Glutamatergic neuron (in vitro differentiated cells): ENCODE measurements at regions not wholly inside any gene's neighbourhood (a gene's known extent, or its start where the extent isn't known, plus 50 kb on each side); places are given as distances from the start of the nearest gene placed in this dataset.
A peak's percentile ranks its signal among the peaks of the same experiment; 100 is the strongest.

Experiments
- DNase-seq: peaks from one replicate; pipeline ENCODE4 v3.0.0; 2022
- H3K27ac Mint-ChIP-seq: one replicate; pipeline ENCODE4 v1.8.0; 2020; ENCODE audit warnings: mild to moderate bottlenecking, mixed read lengths, inconsistent platforms; ENCODE audit not compliant: unreplicated experiment
- H3K27me3 Mint-ChIP-seq: one replicate; pipeline ENCODE4 v1.8.0; 2020; ENCODE audit warnings: mild to moderate bottlenecking, moderate library complexity, mixed read lengths, inconsistent platforms; ENCODE audit not compliant: unreplicated experiment
- H3K36me3 Mint-ChIP-seq: one replicate; pipeline ENCODE4 v1.8.0; 2020; ENCODE audit warnings: mild to moderate bottlenecking, mixed read lengths, inconsistent platforms; ENCODE audit not compliant: unreplicated experiment
- H3K4me1 Mint-ChIP-seq: one replicate; pipeline ENCODE4 v1.8.0; 2020; ENCODE audit warnings: mild to moderate bottlenecking, low read depth, mixed read lengths, inconsistent platforms; ENCODE audit not compliant: unreplicated experiment
- H3K4me3 Mint-ChIP-seq: one replicate; pipeline ENCODE4 v1.8.0; 2020; ENCODE audit warnings: mild to moderate bottlenecking, mixed read lengths, inconsistent platforms; ENCODE audit not compliant: unreplicated experiment
- H3K9me3 Mint-ChIP-seq: one replicate; pipeline ENCODE4 v1.8.0; 2020; ENCODE audit warnings: mild to moderate bottlenecking, moderate library complexity, mixed read lengths, inconsistent platforms; ENCODE audit not compliant: unreplicated experiment
- TF ChIP-seq, protein P1 (sequence below): fragments of 200-600 bp; sonication (generic); IDR thresholded peaks from one replicate; pipeline ENCODE4 v1.5.0; 2021; ENCODE audit not compliant: partially characterized antibody, unreplicated experiment

GRCh38 chr2:22885245-22885644, 499.7 kb upstream of the KLHL29 start:
- no peaks in the 10 kb centered on the region for H3K36me3 Mint-ChIP-seq
- H3K9me3 Mint-ChIP-seq, result peaks cover 5% of the 10 kb centered on the region
- TF ChIP-seq, protein P1, sequence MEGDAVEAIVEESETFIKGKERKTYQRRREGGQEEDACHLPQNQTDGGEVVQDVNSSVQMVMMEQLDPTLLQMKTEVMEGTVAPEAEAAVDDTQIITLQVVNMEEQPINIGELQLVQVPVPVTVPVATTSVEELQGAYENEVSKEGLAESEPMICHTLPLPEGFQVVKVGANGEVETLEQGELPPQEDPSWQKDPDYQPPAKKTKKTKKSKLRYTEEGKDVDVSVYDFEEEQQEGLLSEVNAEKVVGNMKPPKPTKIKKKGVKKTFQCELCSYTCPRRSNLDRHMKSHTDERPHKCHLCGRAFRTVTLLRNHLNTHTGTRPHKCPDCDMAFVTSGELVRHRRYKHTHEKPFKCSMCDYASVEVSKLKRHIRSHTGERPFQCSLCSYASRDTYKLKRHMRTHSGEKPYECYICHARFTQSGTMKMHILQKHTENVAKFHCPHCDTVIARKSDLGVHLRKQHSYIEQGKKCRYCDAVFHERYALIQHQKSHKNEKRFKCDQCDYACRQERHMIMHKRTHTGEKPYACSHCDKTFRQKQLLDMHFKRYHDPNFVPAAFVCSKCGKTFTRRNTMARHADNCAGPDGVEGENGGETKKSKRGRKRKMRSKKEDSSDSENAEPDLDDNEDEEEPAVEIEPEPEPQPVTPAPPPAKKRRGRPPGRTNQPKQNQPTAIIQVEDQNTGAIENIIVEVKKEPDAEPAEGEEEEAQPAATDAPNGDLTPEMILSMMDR, result no peak
- H3K4me1 Mint-ChIP-seq, result peaks cover 2% of the 10 kb centered on the region
- no peak for DNase-seq
- no peak overlapping the region for H3K27ac Mint-ChIP-seq
- no peak overlapping the region for H3K4me3 Mint-ChIP-seq
- no peaks in the 10 kb centered on the region for H3K27me3 Mint-ChIP-seq

DNA sequence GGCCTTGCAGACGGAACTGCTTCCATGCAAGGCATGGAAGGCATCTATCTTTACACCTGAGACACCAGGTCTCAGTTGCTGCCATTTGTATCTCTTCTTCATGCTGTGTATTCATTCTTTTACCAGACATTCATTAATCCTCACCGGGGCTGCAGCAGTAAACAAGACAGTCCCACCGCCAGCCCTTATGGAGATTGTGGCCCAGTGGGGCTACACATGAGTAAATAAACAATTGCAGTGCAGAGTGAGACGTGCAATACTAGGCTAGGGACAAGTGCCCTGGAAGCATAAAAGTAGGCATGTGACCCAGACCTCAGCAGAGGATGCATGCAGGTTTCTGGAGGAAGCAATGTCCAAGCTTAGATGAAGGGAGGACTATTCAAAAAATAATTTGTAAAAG, 497.6 kb upstream of the KLHL29 start:
- peaks cover 1% of the 10 kb centered on the region for H3K27me3 Mint-ChIP-seq
- no peak for DNase-seq
- H3K36me3 Mint-ChIP-seq, result no peaks in the 10 kb centered on the region
- TF ChIP-seq, protein P1, result no peak
- H3K9me3 Mint-ChIP-seq, result peaks cover 6% of the 10 kb centered on the region
- H3K4me1 Mint-ChIP-seq, result peaks cover 9% of the 10 kb centered on the region
- H3K27ac Mint-ChIP-seq, result no peak overlapping the region
- no peak overlapping the region for H3K4me3 Mint-ChIP-seq

GRCh38 chr2:22887845-22888244, 497.1 kb upstream of the KLHL29 start:
- Mint-ChIP-seq H3K27ac (no peak overlapping the region), H3K9me3 (peaks cover 6% of the 10 kb centered on the region), H3K4me3 (no peak overlapping the region), H3K36me3 (no peaks in the 10 kb centered on the region), H3K4me1 (peaks cover 9% of the 10 kb centered on the region), H3K27me3 (peaks cover 1% of the 10 kb centered on the region)
- DNase-seq, result no peak
- TF ChIP-seq, protein P1, result no peak

DNA sequence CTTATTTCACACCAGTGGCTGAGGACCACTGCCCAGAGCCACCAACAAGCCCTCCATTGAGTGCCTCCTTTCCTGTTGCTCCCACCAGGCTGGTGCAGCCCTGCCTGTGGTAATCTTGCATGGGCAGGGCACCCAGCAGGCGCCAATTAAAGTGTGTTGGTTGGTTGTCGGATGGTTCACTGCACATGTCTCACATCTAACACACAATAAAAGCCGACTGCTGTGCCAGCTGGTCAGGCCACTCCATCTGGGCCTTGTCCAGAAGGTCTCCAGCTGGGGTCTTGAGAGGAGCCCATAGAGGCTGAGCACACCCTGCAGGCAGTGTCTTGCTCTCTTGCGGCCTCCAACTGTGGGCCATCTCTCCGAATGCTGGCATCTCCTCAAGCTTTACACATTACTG, 494.8 kb upstream of the KLHL29 start:
- H3K4me1 Mint-ChIP-seq, result peaks cover 23% of the 10 kb centered on the region
- DNase-seq, result peak; percentile 49
- peaks cover 1% of the 10 kb centered on the region for H3K27me3 Mint-ChIP-seq
- H3K4me3 Mint-ChIP-seq, result no peak overlapping the region
- no peak overlapping the region for H3K27ac Mint-ChIP-seq
- H3K9me3 Mint-ChIP-seq, result peaks cover 6% of the 10 kb centered on the region
- TF ChIP-seq, protein P1, result no peak
- H3K36me3 Mint-ChIP-seq, result no peaks in the 10 kb centered on the region

GRCh38 chr2:22893761-22894517, 491.0 kb upstream of the KLHL29 start:
- H3K27me3 Mint-ChIP-seq, result peaks cover 1% of the 10 kb centered on the region
- H3K4me1 Mint-ChIP-seq, result peaks cover 24% of the 10 kb centered on the region
- peaks cover 3% of the 10 kb centered on the region for H3K9me3 Mint-ChIP-seq
- TF ChIP-seq, protein P1, result no peak
- no peak overlapping the region for H3K4me3 Mint-ChIP-seq
- no peak for DNase-seq
- no peaks in the 10 kb centered on the region for H3K36me3 Mint-ChIP-seq
- H3K27ac Mint-ChIP-seq, result no peak overlapping the region
